Mesodermal cell (in vitro differentiated cells): ENCODE measurements at regions not wholly inside any gene's neighbourhood (a gene's known extent, or its start where the extent isn't known, plus 50 kb on each side); places are given as distances from the start of the nearest gene placed in this dataset.

Experiments
- H3K27ac ChIP-seq: 2 replicates; pipeline ENCODE4 v1.7.0; 2013; ENCODE audit warnings: mild to moderate bottlenecking, low read depth, low read length, moderate library complexity; ENCODE audit not compliant: severe bottlenecking
- H3K36me3 ChIP-seq: 2 replicates; pipeline ENCODE4 v1.7.1; 2013; ENCODE audit warnings: mild to moderate bottlenecking, low read length, moderate library complexity; ENCODE audit not compliant: control insufficient read depth, insufficient read depth
- H3K4me1 ChIP-seq: one replicate; pipeline ENCODE4 v1.7.1; 2013; ENCODE audit warnings: mild to moderate bottlenecking, low read length; ENCODE audit not compliant: insufficient read depth, control insufficient read depth, poor library complexity, severe bottlenecking
- H3K4me3 ChIP-seq: 2 replicates; pipeline ENCODE4 v1.7.0; 2013; ENCODE audit warnings: low read length, control low read depth, mild to moderate bottlenecking; ENCODE audit not compliant: insufficient read depth, poor library complexity, severe bottlenecking; ENCODE audit errors: extremely low read depth
- H3K9me3 ChIP-seq: 2 replicates; pipeline ENCODE4 v1.7.1; 2013; ENCODE audit warnings: mild to moderate bottlenecking, low read length, moderate library complexity; ENCODE audit not compliant: control insufficient read depth
- WGBS, 2 experiments: methylation state at CpG; one replicate each; pipeline ENCODE4 v1.1.5; 2013; ENCODE audit warnings: missing lambda C conversion rate in 2 of 2; ENCODE audit not compliant: insufficient coverage in 2 of 2; 5-methylcytosine and 5-hydroxymethylcytosine counted together

DNA sequence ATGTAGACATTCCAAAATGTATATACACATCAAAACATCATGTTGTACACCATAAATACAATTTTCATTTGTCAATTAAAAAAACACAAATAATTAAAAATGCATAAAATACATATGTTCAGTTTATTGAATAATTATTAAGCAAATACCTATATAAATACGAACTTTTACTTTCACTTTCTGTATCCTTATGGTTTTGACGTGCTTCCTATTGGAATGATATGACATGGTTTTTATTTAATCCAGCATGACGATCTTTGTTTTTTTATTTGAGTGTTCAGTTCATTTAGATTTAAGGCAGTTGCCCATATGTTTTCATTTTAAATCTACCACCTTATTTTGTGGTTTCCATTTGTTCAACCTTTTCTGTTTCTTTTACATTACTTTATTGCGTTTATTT lies 198.3 kb upstream of the PLET1 start:
- no peak overlapping the region for H3K4me3 ChIP-seq
- H3K36me3 ChIP-seq = no peaks in the 10 kb centered on the region
- no peaks in the 10 kb centered on the region for H3K9me3 ChIP-seq
- 92% methylated on average over 2 of the region's 4 CpGs; no CpG with 5 or more reads in 1 of the 2 experiments for WGBS, 2 experiments
- H3K27ac ChIP-seq = no peak overlapping the region
- H3K4me1 ChIP-seq = no peaks in the 10 kb centered on the region

DNA sequence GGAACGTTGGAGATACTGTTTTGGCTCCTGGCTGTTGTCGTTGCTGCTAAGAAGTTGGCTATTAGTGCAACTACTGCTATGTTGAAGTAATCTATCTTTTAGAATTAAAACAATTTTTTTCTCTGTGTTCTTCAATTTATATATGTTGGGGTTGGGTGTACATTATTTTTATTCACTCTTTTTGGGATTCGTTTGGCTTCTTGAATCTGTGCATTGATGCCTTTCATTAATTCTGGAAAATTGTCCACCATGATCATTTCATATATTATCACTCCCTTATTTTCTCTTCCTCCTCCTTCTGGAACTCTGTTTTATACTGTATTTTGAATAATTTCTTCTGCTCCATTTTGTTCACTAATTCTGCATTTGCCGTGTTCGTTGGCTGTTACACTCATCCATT lies 199.5 kb upstream of the PLET1 start:
- H3K27ac ChIP-seq = no peak overlapping the region
- H3K36me3 ChIP-seq = no peaks in the 10 kb centered on the region
- no peak overlapping the region for H3K4me3 ChIP-seq
- H3K4me1 ChIP-seq = no peaks in the 10 kb centered on the region
- no peaks in the 10 kb centered on the region for H3K9me3 ChIP-seq
- WGBS, 2 experiments = no CpG with 5 or more reads among the region's 5 CpGs

DNA sequence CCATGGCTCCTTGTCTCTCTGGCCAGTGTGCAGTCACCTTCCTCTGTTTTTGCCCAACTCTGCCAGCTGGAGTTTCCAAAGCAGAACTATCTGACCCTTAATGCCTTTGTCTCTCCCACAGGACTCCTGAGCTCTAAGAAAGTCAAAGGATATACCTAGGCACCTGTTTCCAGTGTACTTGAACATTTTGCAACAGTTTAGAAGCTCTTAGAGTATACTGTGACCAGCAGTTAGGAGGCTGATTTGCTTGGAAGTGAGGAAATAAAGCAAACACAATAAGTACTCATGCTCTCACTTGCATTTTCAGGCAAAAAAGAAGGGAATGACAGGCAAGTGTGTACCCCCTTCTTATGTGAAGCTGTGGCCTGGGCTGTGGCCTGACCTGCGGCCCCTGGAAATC lies 204.3 kb upstream of the PLET1 start:
- 90 to 100% methylated on average over 1 of the region's 1 CpG for WGBS, 2 experiments
- no peak overlapping the region for H3K27ac ChIP-seq
- no peaks in the 10 kb centered on the region for H3K4me1 ChIP-seq
- H3K9me3 ChIP-seq = no peaks in the 10 kb centered on the region
- H3K36me3 ChIP-seq = no peaks in the 10 kb centered on the region
- no peak overlapping the region for H3K4me3 ChIP-seq

DNA sequence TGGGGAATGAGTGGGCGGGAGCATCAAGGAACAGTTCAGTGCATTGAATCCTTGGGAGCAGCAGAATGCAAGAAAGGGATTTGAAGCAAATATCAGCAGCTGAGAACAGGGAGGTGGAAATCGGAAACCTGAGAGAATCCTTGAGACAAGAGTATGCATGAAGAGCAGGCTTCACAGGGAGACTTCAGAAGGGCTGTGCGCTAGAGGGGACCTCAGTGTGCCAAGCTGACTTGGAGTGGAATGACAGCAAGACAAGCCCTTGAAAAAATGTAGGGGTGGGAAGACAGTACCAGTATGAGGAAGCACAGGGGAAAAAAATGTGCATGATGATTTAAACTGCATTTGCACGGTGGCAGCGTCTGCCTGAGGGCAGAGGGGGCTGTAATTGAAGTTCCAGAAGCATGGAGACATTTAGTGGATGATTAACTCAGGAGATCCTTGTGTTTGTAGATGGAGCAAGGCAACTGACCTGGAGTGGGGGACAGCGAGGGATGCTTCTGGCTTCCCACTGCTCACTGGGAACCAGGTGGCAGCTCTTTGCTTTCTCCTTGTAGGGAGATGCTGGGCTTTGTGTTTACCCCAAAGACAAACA lies 204.9 kb upstream of the PLET1 start:
- no peak overlapping the region for H3K27ac ChIP-seq
- no peaks in the 10 kb centered on the region for H3K9me3 ChIP-seq
- H3K36me3 ChIP-seq = no peaks in the 10 kb centered on the region
- WGBS, 2 experiments = 84 to 88% methylated on average over 5 of the region's 6 CpGs
- no peak overlapping the region for H3K4me3 ChIP-seq
- H3K4me1 ChIP-seq = no peaks in the 10 kb centered on the region

DNA sequence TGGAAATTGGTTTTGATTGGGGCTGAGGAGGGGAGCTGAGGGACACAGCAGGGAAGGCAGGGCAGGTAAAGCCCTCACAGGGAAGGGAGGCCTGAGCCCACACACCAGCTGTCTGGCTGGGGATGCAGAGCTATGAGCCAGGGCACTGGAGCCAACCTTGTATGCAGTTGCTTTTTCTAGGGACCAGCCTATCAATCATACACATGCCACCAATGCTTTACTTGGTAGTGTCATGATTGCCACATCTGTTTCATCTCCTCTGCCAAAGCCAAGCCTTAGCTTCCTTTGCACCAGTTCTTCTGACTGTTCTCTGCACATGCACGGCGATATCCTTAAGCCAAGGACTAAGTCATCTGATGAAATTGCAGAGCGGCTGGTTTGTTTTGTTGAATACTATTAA lies 207.1 kb upstream of the PLET1 start:
- Histone ChIP-seq H3K36me3 (no peaks in the 10 kb centered on the region), H3K4me1 (no peaks in the 10 kb centered on the region), H3K4me3 (no peak overlapping the region), H3K9me3 (no peaks in the 10 kb centered on the region), H3K27ac (no peak overlapping the region)
- WGBS, 2 experiments = 88% methylated on average over 3 of the region's 3 CpGs; no CpG with 5 or more reads in 1 of the 2 experiments

DNA sequence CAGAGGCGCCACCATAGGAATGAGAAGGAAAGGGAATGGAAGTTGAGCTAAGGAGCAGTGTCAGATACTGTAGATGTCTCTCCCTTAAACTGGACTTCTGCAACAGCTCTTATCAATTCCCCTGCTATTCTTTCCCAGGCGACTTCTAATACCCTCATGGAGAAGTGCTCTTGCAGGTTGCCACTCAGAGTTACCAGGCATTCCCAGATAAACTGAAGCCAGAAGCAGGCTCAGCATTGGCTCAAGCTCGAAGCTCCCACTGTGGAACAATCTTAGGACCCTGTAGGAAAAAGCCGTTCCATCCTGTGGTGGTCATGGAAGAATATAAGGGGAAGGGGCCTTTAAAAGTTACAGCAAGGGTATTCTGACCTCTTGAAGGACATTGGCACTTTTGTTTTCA lies 208.7 kb upstream of the PLET1 start:
- Histone ChIP-seq H3K36me3 (no peaks in the 10 kb centered on the region), H3K4me3 (no peak overlapping the region), H3K9me3 (no peaks in the 10 kb centered on the region), H3K4me1 (no peaks in the 10 kb centered on the region), H3K27ac (no peak overlapping the region)
- 93 to 96% methylated on average over 3 to 4 of the region's 4 CpGs for WGBS, 2 experiments

DNA sequence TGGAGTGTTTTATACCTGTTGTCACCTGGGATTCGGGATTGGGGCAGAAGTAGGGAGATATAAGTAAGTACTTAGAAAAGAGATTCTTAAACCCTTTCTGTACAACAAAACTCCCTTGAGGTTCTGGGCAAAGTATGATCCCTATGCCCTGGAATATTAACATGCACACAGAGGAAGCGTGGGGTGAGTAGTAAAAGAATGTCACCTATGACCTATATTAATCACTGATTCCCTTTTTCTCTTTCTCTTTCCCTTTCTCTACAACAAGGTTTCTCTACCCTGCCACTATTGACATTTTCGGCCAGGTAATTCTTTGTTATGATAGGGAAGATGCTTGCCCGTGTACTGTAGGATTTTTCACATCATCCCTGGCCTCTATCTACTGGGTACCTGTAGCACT lies 209.7 kb upstream of the PLET1 start:
- Histone ChIP-seq H3K4me3 (no peak overlapping the region), H3K36me3 (no peaks in the 10 kb centered on the region), H3K9me3 (no peaks in the 10 kb centered on the region), H3K4me1 (no peaks in the 10 kb centered on the region), H3K27ac (no peak overlapping the region)
- WGBS, 2 experiments = no CpG with 5 or more reads among the region's 4 CpGs

DNA sequence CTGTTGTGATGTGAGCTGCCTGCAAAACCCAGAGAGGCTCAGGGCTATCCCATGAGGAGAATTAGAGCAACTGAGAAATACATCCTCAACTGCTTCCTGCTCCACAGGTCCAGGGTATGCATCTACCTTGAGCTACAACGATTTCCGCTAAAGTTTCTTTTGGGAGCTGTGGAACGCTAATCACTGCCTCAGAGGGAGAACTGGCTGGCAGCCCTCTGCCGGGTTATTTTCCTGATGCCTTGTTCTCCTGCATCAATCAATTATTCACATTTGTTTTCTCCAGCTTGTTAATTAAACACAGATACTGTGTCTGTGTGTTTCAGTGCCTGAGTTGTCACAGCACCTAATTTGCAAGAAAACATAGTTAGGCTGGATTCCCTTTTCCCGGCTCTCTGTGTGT lies 211.1 kb upstream of the PLET1 start:
- Histone ChIP-seq H3K9me3 (no peaks in the 10 kb centered on the region), H3K4me1 (no peaks in the 10 kb centered on the region), H3K36me3 (no peaks in the 10 kb centered on the region), H3K4me3 (no peak overlapping the region), H3K27ac (no peak overlapping the region)
- 82 to 89% methylated on average over 4 to 5 of the region's 5 CpGs for WGBS, 2 experiments

DNA sequence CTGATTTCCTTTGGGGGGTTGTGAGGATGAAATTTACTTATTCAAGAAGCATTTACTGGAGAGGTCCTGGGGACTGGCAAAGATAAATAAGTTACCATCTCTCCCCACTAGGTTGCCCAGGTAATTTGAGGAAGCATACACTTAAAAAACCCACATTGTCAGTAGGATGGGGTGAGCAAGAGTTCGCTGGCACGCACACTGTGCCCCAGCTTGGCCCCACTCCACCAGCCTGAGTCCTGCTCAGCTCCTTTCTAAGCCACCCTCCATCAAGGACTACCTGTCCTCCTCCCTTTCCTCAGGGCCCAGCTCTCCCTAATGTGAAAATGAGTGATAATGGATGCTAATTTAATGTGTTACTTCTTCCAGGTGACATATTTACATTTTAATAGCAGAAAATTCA lies 216.5 kb upstream of the PLET1 start:
- Histone ChIP-seq H3K27ac (no peak overlapping the region), H3K36me3 (no peaks in the 10 kb centered on the region), H3K4me1 (no peaks in the 10 kb centered on the region), H3K9me3 (no peaks in the 10 kb centered on the region), H3K4me3 (no peak overlapping the region)
- 60 to 100% methylated on average over 1 to 2 of the region's 2 CpGs for WGBS, 2 experiments

DNA sequence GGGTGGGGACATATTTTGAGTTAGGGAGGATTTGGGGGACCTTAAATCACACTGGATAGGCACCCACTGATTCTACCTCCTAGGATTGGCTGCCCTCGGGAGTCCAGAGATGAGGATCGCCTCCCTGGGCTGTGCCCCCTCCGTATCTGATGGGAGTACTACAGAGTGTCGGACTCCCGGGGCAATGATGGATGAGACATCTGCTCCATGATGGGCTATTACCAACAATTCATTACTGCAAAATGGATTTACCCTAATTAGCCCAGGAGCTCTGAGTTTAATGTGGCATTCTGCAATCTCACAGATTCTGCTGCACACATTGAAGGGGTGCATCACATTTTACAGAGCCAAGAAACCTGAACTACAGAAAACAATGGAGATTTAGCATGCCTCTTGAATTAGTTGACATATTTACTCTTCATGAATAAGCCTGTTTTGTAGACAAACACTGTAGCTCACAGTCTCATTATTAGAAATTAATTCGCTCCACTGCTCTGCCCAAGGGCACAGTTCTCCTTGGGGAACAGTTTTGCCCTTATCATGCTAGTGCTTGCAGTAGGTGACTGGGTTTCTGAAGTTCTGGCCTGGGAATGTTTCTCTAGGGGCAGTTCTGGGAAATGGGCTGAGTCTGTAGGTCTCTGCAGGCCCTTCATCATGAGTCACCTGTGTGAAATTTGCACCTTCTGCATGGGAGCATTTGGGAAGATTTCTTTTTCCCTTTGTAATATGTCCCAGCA lies 217.1 kb upstream of the PLET1 start:
- 82 to 100% methylated on average over 1 to 2 of the region's 6 CpGs for WGBS, 2 experiments
- Histone ChIP-seq H3K36me3 (no peaks in the 10 kb centered on the region), H3K9me3 (no peaks in the 10 kb centered on the region), H3K27ac (no peak overlapping the region), H3K4me1 (no peaks in the 10 kb centered on the region), H3K4me3 (no peak overlapping the region)

DNA sequence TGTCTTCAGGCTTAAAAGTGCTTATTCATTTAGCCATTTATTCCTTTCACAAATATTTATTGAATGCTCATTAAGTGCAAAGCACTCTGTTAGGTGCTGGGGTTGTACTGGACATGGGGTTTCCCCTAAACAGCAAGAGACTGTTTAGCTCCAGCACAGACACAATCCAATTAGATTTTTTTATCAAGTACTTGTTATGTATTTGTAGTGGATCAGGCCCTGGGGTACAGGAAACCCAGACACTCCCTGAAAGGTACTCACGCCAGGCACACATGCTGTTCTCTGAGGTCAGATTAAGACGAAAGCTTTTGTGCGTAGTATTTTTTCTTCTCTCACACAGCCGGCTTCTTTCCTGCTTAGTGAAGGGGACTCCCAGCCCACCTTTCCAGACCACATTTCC lies 218.1 kb upstream of the PLET1 start:
- Histone ChIP-seq H3K4me3 (no peak overlapping the region), H3K9me3 (no peaks in the 10 kb centered on the region), H3K27ac (no peak overlapping the region), H3K36me3 (no peaks in the 10 kb centered on the region), H3K4me1 (no peaks in the 10 kb centered on the region)
- WGBS, 2 experiments = 96 to 100% methylated on average over 4 of the region's 4 CpGs
